ENCODE measurements at regions not wholly inside any gene's neighbourhood (a gene's known extent, or its start where the extent isn't known, plus 50 kb on each side); places are given as distances from the start of the nearest gene placed in this dataset.

DNA sequence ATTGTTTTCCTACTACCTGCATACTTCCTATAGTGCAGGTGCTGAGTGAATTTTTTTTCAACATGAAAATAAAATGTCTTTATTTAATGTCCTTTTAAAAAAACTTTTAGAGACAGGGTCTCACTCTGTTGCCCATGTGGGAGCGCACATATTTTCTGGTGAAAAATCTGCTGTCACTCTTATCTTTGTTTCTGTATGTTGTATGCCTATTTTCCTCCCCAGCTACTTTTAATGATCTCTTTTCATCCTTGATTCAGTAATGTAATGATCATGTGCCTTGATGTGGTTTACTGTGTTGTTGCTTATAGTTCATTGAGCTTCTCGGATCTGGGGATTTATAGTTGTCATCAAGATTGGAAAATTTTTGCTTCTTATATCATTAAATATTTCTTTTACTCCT, 117.3 kb downstream of the ARL6IP6 start:
- H3K4me2 ChIP-seq = no peak overlapping the region
- H3K9ac ChIP-seq = no peak overlapping the region
- H3K79me2 ChIP-seq (ENCODE audit: insufficient read depth, low read depth) = no peaks in the 10 kb centered on the region
- TF ChIP-seq, protein P1, sequence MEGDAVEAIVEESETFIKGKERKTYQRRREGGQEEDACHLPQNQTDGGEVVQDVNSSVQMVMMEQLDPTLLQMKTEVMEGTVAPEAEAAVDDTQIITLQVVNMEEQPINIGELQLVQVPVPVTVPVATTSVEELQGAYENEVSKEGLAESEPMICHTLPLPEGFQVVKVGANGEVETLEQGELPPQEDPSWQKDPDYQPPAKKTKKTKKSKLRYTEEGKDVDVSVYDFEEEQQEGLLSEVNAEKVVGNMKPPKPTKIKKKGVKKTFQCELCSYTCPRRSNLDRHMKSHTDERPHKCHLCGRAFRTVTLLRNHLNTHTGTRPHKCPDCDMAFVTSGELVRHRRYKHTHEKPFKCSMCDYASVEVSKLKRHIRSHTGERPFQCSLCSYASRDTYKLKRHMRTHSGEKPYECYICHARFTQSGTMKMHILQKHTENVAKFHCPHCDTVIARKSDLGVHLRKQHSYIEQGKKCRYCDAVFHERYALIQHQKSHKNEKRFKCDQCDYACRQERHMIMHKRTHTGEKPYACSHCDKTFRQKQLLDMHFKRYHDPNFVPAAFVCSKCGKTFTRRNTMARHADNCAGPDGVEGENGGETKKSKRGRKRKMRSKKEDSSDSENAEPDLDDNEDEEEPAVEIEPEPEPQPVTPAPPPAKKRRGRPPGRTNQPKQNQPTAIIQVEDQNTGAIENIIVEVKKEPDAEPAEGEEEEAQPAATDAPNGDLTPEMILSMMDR (conservative IDR thresholded peaks at IDR 0.05; ENCODE audit: low read depth, low read length) = no peak
- no peaks in the 10 kb centered on the region for H3K4me1 ChIP-seq (ENCODE audit: low read depth, poor library complexity, severe bottlenecking)
- H2AFZ ChIP-seq (ENCODE audit: low read depth) = no peak overlapping the region
- H3K36me3 ChIP-seq (ENCODE audit: insufficient read depth) = no peaks in the 10 kb centered on the region
- no peak overlapping the region for H3K27ac ChIP-seq
- no peak overlapping the region for H3K4me3 ChIP-seq (IDR thresholded peaks at IDR 0.05; ENCODE audit: insufficient read depth, low read depth, low read length)
- no peaks in the 10 kb centered on the region for H3K27me3 ChIP-seq (ENCODE audit: insufficient read depth, low read depth)
- no peaks in the 10 kb centered on the region for H4K20me1 ChIP-seq (ENCODE audit: insufficient read depth)

DNA sequence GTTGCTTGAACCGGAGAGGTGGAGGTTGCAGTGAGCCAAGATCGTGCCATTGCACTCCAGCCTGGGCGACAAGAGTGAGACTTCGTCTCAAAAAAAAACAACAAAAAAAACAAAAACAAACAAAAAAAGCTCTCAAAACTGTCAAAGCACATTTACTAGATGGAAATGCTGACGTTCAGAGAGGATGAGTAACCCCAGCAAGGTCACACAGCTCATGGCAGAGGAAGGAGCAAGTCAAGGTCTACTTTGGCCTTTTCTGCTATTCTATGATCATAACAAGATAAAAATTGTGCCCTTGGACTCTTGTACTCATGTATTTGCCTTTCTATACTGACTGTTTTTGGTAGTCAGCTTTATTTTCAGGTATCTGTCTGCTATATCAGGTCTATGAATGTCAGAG, 109.5 kb downstream of the ARL6IP6 start:
- TF ChIP-seq, protein P1 (conservative IDR thresholded peaks at IDR 0.05; ENCODE audit: low read depth, low read length) = no peak
- H3K27ac ChIP-seq = no peak overlapping the region
- no peaks in the 10 kb centered on the region for H3K79me2 ChIP-seq (ENCODE audit: insufficient read depth, low read depth)
- no peaks in the 10 kb centered on the region for H3K27me3 ChIP-seq (ENCODE audit: insufficient read depth, low read depth)
- H3K4me1 ChIP-seq (ENCODE audit: low read depth, poor library complexity, severe bottlenecking) = no peaks in the 10 kb centered on the region
- no peaks in the 10 kb centered on the region for H4K20me1 ChIP-seq (ENCODE audit: insufficient read depth)
- H3K36me3 ChIP-seq (ENCODE audit: insufficient read depth) = no peaks in the 10 kb centered on the region
- H3K4me2 ChIP-seq = no peak overlapping the region
- no peak overlapping the region for H2AFZ ChIP-seq (ENCODE audit: low read depth)
- H3K4me3 ChIP-seq (IDR thresholded peaks at IDR 0.05; ENCODE audit: insufficient read depth, low read depth, low read length) = no peak overlapping the region
- no peak overlapping the region for H3K9ac ChIP-seq

DNA sequence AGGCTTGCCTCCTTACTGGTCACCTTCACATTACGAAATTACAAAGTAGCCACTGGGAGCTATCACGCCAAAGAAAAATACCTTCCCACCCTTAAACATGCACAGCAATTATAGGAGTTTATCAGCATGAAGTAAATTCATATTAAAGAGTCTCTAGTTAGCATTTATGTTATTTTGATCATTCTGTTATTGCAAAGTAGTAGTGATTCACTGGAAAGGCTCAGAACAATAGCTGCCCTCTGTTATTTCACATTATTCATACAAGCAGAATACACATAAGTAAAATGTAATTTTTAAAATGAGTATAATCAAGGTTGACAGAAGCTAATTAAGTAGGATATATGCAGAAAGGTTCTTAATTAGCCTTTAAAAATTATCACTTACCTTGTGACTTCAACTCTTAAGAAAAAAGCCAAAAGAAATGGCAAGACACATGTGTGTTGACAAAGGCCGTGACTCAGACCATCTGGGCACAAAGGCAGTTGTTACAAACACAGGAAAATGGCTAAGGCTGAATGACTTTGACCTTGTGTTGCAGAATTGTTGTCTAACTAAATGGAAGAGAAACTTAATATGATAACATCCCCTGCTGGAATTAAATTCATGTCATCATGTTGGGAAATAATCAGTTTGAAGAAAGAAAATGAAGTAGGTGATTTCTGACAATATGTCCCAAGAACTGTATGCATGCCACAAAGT, 108.3 kb downstream of the ARL6IP6 start:
- Histone ChIP-seq H3K27me3 (ENCODE audit: insufficient read depth, low read depth) (no peaks in the 10 kb centered on the region), H2AFZ (ENCODE audit: low read depth) (no peak overlapping the region), H3K4me2 (no peak overlapping the region), H3K9ac (no peak overlapping the region), H3K79me2 (ENCODE audit: insufficient read depth, low read depth) (no peaks in the 10 kb centered on the region), H3K27ac (no peak overlapping the region), H3K4me3 (IDR thresholded peaks at IDR 0.05; ENCODE audit: insufficient read depth, low read depth, low read length) (no peak overlapping the region), H3K36me3 (ENCODE audit: insufficient read depth) (no peaks in the 10 kb centered on the region), H4K20me1 (ENCODE audit: insufficient read depth) (no peaks in the 10 kb centered on the region), H3K4me1 (ENCODE audit: low read depth, poor library complexity, severe bottlenecking) (no peaks in the 10 kb centered on the region)
- TF ChIP-seq, protein P1 (conservative IDR thresholded peaks at IDR 0.05; ENCODE audit: low read depth, low read length) = no peak

DNA sequence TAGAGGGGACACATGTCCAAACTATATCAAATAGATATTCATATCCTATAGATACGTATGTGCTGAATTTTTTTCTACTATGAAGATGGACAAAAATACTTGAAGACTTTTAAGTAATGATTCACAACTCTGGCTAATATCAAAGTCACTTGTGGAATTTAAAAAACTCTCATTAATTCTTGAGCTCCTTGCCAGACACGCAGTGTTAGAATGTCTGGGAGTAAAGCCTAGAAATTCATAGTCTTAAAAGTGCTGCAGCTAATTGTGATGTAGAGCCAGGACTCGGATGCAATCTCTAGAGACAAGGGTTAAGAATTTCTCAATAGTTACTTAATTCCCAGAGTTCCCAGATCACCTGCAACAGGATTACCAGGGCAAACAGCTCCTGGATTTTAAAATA, 107.4 kb downstream of the ARL6IP6 start:
- Histone ChIP-seq H3K4me2 (no peak overlapping the region), H3K9ac (no peak overlapping the region), H3K79me2 (ENCODE audit: insufficient read depth, low read depth) (no peaks in the 10 kb centered on the region), H3K36me3 (ENCODE audit: insufficient read depth) (no peaks in the 10 kb centered on the region), H3K4me1 (ENCODE audit: low read depth, poor library complexity, severe bottlenecking) (no peaks in the 10 kb centered on the region), H3K4me3 (IDR thresholded peaks at IDR 0.05; ENCODE audit: insufficient read depth, low read depth, low read length) (no peak overlapping the region), H3K27me3 (ENCODE audit: insufficient read depth, low read depth) (no peaks in the 10 kb centered on the region), H2AFZ (ENCODE audit: low read depth) (no peak overlapping the region), H3K27ac (no peak overlapping the region), H4K20me1 (ENCODE audit: insufficient read depth) (no peaks in the 10 kb centered on the region)
- TF ChIP-seq, protein P1 (conservative IDR thresholded peaks at IDR 0.05; ENCODE audit: low read depth, low read length) = no peak

Measured in KMS-11 (cell line).